HG03558 (cell line): ENCODE measurements at regions not wholly inside any gene's neighbourhood (a gene's known extent, or its start where the extent isn't known, plus 50 kb on each side); places are given as distances from the start of the nearest gene placed in this dataset.
"Not testable (repeated sequence)": the region's sequence is repeated elsewhere in the genome, so short reads cannot be mapped to it uniquely, and the experiment has no call there.

Experiments used
- ATAC-seq: cut with Tn5 transposase; IDR thresholded peaks from one replicate; pipeline ENCODE4 v1.9.1; 2021; ENCODE audit warnings: moderate number of reproducible peaks; ENCODE audit not compliant: unreplicated experiment; ENCODE audit errors: extremely low read depth

GRCh38 chr20:19100975-19101374, 111.5 kb upstream of the SLC24A3 start:
- ATAC-seq, result no peak

- ATAC-seq, result no peak
Observed at GRCh38 chr20:19104186-19104585, 108.3 kb upstream of the SLC24A3 start.

DNA sequence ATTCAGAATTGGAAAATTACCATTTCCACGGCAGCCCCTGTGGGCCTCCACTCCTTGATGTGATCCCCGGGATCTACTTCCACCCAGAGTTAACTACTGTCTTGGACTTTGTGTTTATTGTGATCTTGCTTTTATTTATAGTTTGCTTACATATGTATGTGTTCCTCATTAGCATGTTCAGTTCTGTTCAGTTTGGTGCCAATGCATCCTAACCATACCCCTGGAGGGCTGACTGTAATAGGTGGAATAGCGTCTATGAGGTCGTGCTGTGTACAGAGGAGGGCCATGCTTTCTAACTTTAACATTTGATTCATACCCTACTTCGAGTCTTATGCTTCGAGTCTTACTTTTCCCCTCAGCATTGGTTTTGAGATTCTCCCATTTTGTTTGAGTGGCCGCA, 104.3 kb upstream of the SLC24A3 start:
- no peak for ATAC-seq

DNA sequence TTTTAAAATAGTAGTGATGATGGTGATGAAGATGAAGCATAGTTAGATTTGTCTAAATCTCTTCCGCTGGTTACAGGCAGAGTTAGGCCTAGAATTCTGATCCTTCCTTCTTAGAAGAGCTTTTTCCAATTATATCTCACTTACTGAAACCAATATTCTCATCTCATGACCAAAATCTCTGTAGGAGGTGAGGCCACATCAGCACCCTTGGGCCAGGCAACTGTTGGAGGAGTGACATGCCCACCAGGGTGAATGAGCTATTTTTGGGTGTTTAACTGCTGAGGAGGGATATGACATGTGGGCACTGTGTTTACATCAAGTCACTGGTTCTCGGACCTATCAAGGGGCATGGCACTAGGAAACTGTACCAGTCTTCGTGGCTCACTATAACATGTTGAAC, 102.2 kb upstream of the SLC24A3 start:
- ATAC-seq, result no peak

GRCh38 chr20:19110881-19111460, 101.5 kb upstream of the SLC24A3 start:
- ATAC-seq, result no peak

- no peak for ATAC-seq
Observed at GRCh38 chr20:19112828-19113227, 99.6 kb upstream of the SLC24A3 start.

- ATAC-seq, result no peak
Observed at GRCh38 chr20:19113343-19113930, 99.0 kb upstream of the SLC24A3 start.

DNA sequence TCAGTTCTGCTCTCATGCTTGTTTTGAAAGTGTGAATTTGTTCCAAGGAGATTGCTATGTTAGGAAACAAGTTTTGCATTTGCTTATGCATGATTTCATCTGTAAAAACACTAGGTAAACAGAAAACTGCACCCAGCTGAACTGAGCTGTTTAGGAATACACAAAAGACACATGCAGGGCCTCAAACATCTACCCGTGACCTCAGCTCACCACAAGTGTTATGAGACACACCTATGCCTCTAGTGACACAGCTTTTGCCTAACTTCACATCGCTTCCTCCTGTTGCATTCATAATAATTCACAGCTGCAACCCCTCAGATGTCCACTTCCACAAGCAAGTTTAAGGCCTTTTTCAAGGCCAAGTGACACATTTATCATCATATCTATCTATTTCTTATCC, 98.0 kb upstream of the SLC24A3 start:
- ATAC-seq, result no peak

DNA sequence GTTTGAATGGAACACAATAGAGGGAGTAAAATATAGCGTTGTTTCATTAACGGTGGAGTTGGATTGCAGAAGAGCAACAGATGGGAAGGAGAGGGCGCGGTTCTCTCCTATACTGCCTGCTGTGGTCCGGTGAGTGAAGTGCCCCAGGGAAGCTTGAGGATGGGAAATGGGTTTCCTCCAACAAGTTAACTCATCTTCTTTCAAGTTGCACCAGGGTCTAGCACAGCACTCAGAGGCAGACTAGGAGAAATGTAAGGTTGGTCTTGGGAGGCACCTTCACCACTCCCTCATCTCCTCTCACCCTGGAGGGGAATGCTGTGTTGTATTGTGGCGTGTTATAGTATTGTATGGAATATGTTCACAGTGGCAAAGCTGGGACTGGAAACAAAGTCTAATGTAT, 96.9 kb upstream of the SLC24A3 start:
- ATAC-seq, result no peak

DNA sequence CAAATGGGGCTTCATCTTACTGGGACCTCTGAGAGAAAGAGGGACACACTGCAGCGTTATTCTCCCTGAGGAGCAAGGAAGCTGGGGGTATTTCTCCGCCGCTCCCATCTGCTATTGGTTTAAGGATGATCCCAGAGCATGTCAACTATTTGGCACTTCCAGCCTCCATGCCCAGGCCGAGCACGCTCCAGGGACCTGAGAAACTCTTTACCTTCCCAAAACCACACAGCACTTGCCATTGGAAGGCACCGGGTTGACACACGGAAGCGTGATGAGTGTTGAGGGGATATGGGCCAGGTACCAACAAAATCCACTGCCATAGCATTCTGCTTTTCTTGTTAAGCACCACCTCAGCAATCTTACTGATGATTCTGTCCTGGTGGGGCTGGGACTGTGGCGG, 92.4 kb upstream of the SLC24A3 start:
- ATAC-seq, result no peak

DNA sequence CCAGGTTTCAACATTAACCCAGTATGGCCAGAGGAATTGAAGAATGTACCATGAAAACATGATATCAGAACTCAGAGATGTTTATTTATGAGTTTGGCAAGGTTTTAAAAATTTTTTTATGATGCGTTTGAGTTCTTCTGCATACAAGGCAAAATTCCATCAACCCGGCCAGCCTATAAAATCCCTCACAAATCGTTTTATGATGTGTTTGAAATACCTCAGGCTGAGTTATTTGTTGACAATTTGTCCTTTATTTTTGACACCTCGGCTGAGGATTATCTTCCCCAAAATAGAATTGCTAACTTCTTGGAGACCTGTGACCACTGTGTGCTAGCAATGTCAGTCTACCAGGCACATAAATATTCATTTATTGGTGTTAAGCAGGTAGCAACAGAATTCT, 91.9 kb upstream of the SLC24A3 start:
- ATAC-seq, result no peak

DNA sequence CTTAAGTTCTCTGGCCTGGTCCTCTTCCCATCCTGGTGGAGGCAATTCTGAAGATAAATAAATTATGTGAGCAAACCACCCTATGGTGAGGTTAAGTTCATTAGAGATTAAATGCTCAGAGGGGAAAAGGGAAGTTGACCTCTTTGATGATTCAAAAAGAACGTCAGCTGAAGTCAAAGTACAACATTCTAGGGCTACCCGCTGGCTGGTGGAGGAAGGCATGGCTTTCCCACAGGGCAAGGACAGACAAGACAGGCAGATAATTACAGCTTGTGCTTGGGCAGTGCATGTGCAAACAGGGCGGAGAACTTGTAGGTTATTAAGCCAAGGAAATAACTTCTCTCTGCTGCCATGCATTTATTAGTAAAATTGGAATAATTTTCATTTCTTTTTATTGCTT, 91.0 kb upstream of the SLC24A3 start:
- no peak for ATAC-seq

GRCh38 chr20:19121916-19122315, 90.5 kb upstream of the SLC24A3 start:
- no peak for ATAC-seq

GRCh38 chr20:19122395-19122794, 90.0 kb upstream of the SLC24A3 start:
- ATAC-seq, result no peak

DNA sequence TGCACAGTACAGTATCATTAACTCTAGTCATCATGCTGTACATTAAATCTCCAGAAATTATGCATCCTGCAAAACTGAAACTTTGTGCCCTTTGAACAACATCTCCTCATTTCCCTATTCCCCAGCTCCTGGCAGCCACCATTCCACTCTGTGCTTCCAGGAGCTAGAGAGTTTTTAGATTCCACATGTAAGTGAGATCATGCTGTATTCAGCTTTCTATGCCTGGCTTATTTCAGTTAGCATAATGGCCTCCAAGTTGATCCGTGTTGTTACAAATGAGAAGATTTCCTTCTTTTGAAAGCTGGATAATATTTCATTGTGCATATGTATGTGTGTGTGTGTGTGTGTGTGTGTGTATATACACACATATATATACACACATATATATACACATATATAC, 86.9 kb upstream of the SLC24A3 start:
- ATAC-seq, result no peak

DNA sequence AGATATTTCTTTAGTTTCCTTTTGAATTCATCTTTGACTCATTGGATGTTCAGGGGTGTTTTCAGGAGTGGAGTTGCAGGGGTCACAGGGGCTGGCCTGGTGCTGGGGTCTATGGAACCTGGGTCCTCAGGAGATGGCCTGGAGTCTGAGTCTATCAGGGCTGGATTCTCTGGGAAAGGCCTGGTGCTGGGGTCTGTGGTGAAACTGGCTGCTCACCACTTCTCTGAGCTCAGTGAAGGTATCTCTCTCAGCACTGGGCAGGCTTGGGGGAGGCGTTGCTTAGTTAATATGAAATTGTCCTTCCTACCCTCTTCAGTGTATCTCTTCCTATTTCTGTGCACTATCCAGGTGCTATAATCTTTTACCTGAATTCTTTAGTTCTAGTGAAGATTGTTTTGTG, 83.1 kb upstream of the SLC24A3 start:
- no peak for ATAC-seq

DNA sequence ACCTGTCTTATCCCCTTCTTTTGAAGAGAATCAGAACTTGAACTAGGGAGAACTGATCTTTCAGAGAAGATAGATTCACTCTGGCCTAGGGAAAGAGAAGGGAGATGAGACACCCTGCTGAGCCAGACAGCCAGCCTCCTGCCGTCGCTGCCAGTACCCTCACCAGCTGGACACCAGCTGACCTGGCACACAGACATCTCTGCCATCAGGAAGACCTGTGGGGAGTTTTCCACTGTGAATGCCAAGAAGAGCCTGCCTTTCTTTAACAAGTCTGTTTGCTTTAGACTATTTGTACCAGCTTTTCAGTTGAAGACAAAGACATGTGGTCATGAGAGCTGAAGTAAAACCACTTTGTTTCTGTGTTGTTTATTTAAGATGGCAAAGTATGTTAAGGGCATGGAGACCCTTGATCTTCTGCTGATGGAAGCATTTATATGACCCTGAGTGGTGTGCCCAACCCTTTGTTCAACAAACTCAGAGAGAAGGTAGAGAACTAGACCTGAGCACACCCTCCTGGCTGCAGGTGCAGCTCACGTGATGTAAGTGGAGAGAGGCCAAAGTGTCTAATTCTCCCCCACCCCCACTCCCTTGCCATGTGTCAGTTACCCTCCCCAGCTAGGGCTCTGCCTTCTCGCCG, 82.3 kb upstream of the SLC24A3 start:
- ATAC-seq, result no peak

DNA sequence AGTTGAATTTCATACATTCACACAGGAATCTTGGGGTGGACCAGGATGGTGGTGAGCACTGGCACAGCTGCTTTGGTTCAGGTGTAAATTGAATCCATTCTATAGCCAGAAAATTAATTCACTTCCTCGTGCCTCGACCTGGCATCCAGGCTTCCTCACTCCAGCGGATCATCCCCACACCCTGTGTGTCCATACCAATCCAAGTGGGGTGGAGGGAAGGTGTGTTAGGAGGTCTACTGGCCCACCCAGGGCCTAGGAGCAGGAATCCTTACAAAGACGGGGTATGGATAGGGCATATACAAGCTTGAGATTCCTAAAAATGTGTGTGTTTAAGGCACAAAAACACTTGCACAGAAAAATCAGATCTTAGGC, 81.8 kb upstream of the SLC24A3 start:
- ATAC-seq, result no peak

GRCh38 chr20:19137641-19138040, 74.8 kb upstream of the SLC24A3 start:
- no peak for ATAC-seq

- ATAC-seq, result no peak
Observed at GRCh38 chr20:19138758-19139157, 73.7 kb upstream of the SLC24A3 start.

DNA sequence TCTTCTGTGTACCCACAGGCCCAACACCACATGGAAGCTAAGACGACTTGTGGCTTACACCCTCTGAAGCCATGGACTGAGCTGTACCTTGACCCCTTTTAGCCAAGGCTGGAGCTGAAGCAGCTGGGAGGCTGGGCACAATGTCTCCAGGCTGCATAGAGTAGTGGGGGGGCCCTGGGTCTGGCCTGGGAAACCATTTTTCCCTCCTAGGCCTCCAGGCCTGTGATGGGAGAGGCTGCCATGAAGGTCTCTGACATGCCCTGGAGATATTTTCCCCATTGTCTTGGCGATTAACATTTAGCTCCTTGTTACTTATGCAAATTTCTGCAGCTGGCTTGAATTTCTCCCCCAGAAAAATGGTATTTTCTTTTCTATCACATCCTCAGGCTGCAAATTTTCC, 72.9 kb upstream of the SLC24A3 start:
- not testable (repeated sequence) for ATAC-seq

DNA sequence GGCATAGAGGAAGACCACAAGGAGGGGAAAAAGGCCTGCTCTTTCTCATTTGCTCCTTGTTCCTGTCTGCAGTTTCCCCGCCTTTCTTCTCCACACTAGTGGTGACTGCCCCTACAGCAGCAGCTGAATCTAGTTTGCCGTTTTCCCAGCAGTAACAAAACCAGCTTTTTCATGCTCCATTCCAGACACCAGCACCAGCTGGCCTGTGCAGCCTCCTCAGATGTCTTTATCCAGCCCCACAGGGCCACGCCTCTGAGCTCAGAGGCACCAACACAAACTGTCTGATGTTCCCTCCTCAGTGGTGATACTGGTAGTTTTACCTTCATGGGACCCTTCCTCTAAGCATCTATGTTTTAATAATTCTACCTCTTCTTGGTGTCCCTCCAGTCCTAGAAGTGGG, 70.4 kb upstream of the SLC24A3 start:
- no peak for ATAC-seq
